Activated gamma-delta T cell treated with anti-CD3 and anti-CD28 coated beads, Interleukin-2, amount 50 U/mL, for 16 hours (primary cell): ENCODE measurements at regions not wholly inside any gene's neighbourhood (a gene's known extent, or its start where the extent isn't known, plus 50 kb on each side); places are given as distances from the start of the nearest gene placed in this dataset.
A peak's percentile ranks its signal among the peaks of the same experiment; 100 is the strongest.

Source experiments
- DNase-seq: peaks from one replicate; pipeline ENCODE4 v3.0.0-alpha.2; 2020; ENCODE audit warnings: low read depth

DNA sequence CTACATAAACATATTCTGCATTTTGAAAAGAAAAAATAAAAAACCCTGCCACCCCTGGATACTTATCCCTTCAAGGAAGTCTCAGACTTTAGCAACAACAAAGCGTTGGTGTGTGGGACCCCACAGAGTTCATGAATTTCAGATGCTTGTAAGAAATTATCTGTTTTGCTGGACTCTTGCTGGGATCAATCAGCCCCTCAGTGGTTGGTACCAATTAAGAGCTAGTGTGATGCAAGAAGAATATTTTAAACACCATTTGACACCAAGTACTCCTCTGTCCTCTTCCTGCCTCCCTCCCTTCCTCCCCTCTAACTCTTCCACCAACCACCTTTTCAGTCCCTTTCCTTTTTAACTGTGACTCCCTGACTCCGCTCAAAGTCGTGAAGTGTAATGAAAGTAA lies 51.5 kb downstream of the SST start:
- no peak for DNase-seq

DNA sequence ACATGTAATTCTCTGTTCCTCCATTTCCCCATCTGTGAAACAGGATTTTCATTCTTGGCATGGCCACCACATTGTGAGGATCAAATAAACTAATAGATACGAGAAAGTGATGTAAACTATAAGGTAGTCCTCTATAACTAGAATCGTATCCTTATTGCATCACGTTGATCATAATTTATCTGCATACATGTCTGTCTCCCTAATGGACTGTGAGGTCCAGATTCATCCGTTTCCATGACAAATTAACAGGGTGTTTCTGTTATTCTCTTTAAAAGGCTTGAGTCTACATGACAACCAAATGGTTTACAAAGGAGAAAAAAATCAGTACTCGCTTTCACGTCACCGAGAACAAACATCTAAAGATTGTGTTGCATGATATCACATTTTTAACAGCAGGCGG lies 53.0 kb downstream of the SST start:
- DNase-seq, result no peak

DNA sequence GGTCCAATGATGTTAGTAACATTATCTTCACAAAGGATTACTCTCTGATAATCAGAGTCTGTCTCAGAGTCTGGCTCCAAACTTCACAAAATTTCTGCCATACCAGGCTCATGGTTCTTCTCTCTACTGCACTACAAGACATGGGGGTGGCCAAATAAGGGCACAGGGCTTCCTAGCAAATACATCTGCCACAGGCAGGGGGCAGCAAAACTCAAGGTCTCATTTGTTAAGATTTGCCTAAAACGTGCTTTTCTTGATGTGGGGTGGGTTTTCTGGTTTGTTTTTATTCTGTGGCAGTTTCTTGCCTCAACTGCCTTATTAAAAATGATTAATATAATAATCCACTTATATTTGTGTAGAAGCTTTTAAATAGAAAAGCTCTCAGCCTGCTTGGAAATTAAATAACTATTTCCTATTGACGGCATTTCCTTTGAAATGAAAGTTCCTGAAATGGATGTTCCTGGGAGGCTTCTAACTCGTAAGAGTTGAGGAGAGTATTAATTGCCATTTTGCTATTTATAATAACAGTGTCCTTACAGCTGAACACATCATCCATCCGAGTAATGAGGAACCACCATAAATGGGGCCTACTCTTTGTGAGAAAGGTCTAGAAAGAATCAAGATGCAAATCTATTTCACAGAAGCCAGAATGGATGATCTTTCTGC lies 53.8 kb downstream of the SST start:
- DNase-seq, result peak; percentile 19

DNA sequence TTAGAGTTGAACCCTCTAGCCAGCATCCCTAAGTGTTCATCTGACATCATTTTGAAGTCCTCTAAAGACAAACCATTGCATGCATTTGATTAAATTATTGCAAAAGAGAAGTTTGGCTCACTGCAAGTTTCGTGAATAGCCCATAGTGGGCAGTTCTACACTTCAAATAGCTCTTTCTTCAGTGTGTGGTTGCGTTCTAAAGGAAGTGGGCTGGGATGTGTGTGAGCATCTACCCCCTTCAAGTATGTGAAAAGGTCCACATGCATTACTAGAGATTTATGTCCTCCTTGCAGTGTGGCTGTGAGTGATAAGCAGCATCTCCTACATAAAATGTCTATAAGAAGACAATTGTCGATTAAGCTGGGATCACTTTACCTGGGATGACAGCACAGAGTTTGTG lies 54.6 kb downstream of the SST start:
- DNase-seq, result no peak

DNA sequence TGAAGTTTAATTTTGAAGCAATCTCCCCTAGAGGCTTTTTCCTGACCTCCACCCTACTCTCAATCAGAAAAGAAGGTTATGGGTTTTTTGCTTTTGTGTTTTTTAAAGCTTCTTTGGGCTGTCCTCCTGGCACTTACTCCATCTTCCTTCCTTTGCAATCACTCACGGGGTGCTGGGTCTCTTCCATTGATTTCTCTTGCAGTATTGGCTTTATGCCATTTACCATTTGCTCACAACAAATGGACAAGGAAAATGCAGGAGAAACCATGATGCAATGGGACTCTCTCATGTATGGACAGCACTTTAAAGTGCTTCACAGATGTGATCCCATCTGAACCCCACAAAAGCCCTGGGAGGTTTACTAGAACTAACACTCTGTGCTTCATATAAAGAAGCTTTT lies 57.5 kb downstream of the SST start:
- no peak for DNase-seq

DNA sequence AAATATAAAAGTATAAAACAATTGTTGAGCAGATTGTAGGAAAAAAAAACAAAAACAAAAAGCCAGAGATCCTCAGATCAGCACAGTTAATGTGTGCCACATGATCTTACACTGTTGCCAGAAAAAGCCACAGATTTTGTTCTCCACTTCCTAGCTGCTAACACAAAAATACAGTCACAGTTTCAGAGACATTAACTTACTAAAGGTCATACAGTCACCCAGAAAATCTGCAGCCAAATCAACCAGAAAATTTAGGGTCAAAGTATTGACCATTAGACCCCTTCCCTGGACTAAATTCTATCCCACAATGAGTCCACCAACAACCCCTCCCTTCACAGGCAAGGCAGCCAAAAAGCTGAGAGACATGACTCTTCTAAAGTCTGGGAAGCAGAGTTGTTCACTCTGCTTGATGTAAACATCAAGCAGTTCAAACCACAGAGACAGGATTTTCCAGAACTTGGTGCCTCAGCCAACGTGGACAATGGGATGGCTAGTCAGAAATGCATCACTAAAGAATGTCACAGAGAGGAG lies 59.1 kb downstream of the SST start:
- DNase-seq, result no peak

DNA sequence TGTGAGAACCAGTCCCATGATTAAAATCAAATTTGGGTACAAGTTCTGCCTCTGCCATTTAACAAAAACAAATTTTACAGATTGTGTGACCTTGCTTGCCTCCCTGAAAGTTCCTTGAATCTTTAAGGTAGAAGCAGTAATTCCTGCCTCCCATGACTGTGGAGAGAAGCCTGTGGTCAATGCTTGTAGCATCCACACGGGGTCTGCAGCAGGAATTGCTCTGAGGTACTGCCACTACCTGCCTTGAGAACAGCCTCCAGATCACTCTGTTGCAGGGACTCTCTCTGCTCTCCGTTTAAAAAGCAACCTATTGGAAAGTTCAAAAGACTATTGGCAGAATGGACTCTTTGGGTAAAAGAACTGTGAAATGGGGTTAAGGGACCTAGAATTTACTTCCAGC lies 75.9 kb downstream of the SST start:
- no peak for DNase-seq

DNA sequence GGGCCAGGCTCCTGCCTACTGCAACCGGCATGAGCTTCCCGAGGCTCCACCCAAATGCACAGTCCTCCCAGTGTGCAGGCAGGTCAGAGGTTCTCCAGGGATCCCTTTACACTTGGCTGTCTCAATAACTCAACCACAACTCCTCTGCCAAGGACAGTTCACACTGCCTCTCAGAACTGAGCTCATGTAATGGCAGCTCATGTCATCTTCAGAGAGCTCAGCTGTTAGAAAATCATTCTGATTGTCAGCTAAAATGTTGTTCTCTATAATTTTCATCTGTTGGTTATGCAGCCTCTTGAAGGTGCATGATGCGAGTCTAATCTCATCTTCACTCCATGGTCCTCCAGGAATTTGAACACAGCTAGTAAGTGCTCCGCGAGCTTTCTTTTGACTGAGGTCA lies 76.7 kb downstream of the SST start:
- DNase-seq, result no peak

DNA sequence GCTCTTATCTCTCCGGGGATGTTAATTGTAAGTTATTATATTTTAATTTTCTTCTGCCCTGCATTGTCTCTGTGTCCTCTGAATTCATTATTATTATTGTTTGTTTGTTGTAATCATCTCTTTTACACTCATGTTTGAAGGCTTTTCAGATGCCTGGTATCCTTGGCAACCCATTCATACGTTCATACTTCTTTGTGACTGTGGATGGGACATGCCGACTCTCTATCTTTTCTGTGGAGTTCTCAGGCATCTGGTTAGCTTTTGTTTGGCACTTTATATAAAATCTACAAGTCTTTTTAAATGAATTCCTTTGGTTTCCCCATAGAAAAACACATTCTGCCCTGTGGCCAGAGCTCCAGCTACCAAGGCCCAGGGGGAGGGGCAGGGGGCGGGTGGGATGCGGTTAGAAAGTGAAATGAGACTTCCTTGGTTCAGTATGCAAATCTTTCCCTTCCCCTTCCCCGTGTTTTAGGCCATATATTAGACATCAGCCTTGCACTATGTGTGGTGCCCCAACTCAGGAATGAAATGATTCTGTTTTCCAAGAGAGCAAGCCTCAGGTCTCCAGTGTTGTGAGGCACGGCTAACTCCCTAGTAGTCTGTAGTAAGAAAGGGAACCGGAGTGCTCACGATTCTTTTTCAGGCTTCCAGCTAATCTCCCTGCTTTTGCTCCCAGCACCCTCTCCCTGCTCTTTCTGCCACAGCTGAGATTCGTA lies 79.2 kb downstream of the SST start:
- no peak for DNase-seq

DNA sequence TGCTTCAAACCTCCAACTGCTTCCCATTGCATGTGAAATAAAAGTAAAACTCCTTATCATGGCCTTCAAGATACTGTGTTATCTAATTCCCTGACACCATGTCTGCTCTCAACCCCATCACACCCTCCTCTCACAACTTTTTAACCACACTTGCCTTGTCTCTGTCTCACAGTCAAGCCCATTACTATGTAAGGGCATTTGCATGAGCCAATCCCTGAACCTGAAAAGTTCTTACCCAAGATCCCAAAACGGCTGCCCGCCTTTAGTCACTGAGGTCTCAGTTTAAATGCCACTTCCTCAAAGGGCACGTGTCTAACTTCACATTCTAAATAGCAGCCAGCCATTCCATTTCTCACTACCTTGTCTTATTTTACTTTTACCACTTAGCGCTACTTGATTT lies 83.1 kb downstream of the SST start:
- DNase-seq, result no peak

DNA sequence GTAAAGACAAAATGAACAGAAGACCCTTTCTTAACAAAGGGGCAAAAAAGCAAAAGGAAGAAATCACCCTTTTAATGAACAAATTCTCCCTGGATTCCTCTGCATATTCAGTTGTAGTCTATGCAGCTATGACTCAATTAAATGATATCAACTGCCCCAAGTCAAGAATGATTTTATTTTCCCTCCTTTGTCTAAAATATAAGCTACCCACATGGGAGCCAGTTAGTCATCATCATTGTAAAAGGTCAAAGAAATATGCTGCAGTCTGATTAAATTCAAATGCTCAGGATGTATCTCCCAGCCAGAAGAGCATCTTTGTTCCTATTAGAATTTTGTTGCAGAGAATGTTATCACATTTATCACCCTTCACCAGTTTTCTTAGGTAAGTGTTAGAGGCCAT lies 84.0 kb downstream of the SST start:
- DNase-seq, result no peak

DNA sequence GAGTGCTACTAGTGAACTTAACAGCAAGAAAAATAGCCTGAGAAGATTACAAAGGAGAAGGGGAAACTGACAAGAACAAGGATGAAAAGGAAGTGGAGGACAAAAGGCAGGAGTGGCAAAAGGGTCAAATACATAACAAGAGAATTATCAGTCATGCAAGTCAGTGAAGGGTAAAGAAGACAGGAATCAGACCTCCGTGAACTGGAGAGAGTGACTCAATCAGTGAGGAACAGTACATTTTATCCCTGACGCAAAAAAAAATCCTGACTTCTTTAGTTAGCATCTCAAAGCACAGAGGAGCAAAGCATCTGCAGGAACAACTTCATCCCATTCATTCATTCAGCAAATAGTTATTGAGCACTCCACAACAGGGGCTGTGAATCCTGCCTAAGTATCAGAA lies 97.8 kb downstream of the SST start:
- DNase-seq, result no peak

DNA sequence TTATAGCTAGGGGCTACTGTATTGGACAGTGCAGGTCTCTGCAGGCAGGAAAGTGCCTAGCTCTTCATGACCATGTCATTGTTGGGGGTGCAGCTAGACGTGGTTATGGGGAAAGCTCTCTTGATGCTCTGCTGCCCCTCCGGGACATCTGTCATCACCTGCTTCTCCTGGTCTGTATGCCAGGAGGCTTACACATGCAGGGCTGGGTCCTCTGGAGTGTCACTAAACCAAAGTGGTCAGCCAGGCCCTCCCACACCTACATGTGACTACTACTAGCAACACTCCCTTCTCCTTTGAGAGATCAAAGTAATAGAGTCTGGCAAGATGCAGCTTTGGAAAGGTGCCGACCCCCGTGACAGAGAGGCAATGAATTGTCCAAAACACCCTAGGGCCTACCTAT lies 98.5 kb downstream of the SST start:
- DNase-seq, result no peak

DNA sequence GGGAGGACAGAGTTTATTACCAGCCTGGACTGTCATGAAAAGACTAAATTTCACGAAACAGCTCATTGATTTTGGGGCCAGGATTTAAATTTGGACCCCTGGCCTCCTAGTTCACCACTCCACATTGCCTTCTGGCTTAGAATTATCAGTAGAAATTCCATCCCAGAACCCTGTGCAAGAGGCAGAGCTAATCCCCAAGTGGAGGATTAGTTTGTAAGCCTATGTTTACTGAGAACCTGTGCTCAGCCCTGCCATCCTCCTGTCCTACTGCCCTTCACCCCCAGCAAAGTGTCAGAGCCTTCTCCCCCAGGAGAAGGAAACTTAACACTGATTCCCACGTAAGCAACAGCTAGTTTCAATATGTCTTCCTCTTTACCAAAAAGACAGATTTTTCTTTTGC lies 99.4 kb downstream of the SST start:
- no peak for DNase-seq

DNA sequence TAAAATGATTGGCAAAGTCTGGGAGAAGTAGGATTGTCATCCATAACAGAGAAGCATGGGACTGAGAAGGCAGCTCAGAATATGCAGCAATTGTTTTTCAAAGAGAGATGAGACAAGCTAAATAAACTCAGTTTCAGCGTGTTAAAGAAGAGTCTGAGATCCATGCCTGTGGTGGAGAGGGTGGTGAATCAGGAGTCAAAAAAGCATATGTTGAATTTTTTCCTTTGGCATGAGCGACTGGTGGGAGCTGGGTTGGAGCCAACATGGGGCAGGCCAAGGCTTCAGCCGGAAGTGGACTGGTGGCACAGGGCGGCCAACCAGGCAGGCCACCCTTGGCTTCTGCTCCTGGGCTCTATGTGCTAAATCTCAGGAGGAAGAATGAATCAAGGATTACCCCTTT lies 102.0 kb downstream of the SST start:
- DNase-seq, result no peak

DNA sequence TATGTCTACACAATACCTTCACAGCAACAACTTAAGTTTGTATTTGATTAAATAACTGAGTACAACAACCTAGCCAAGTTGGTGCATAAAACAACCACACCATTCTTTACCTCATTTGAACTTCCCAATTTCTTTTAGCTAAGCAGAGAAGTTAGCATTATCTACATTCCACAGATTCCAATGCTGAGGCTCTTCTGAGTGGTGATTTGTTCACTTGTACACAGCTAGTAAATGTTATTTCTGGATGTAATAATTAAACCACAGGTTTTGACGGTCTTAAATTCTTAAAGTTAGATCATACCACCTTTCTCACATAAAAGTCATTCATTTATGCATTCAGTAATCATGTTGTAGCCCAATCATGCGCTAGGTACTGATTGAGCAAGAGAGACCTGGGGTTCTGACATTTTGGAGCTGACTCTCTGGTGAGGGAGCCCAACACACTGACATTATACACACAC lies 102.5 kb downstream of the SST start:
- no peak for DNase-seq

DNA sequence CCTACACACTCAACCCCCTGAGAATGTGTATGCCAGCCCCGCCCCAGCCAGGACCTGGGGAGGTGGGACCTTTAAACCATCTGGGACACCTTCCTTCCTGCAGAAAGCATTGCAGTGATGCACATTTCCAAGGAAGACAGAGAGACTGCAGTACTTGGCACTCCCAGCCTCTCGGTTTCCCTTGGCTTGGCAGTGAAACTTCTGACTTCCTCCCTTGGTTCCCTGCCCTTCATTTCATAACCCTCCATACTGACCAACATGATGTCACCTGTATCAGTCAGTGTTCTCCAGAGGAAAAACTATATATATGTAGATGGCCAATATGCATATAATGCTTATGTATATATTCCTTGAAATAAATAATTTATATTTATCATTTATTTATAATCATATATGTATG lies 103.2 kb downstream of the SST start:
- DNase-seq, result no peak

DNA sequence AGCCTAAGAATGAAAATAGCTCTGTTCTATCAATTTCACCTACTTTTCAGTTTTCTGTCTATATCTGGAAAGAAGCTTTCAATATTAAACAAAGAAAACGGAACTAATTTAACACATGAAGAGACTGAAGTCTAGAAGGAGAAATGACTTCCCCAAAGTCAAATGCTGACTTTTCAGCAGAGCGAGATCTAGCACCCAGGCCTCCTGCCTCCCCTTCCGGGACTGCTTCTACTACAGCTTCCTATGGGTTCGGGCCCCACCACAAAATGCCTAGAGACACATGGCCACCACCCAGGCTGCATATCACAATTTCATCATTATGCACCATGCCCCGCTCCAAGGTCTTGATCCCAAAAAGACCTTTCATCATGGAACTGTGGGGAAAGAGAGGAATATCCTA lies 104.5 kb downstream of the SST start:
- DNase-seq, result no peak

DNA sequence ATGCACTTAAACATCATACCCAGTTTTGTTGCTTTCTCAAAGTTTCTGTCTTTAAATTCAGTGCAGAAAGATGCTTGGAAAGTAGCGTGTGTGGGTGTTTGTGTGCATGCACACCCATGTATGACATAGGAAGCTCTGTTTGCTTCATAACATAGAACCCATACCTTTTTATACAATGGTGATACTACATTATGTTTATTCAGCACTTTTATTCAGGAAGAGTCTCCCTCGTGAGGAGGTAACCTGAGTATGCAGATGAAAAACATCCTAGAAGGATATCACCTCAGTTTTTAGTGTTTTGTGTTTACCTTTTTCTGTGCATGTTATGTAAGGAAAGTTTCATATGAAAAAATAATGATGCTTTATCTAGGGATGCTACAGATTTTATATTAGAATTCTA lies 111.2 kb downstream of the SST start:
- no peak for DNase-seq

DNA sequence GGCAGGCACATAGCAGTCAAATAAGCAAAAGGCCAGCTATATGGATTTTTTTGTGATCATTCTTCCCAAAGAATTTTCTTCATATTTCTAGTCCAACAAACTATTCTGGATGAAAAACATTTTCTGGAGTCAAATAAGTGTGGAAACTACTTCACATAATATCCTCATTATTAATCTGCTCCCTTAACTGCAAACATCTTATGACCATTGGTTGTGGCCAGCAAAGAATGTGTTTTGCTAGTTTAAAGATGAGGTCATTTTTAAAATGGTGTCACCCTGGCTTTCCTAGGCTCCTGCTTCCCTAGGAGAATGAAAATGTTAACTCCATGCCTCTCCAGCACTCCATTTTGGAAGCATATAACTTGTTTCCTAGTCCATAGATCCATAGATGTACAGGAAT lies 118.8 kb downstream of the SST start:
- DNase-seq, result no peak

DNA sequence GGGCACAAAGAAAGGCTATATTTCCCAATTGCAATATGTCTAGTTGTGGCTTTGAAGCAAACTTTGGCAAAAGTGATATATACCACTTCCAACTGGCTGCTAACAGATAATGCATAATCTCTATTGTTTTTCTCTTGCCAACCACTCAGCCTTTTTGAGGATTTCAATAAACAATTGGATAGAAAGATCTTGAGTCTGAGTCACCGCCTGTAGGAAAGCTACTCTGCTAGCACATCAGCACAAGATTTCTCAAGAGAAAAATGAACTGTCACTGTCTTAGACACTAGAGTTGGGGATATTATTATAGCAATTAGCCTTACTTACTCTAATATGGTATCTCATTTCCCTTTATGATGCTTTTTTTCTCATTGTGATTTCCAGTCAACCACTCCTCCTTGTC lies 119.7 kb downstream of the SST start:
- no peak for DNase-seq

DNA sequence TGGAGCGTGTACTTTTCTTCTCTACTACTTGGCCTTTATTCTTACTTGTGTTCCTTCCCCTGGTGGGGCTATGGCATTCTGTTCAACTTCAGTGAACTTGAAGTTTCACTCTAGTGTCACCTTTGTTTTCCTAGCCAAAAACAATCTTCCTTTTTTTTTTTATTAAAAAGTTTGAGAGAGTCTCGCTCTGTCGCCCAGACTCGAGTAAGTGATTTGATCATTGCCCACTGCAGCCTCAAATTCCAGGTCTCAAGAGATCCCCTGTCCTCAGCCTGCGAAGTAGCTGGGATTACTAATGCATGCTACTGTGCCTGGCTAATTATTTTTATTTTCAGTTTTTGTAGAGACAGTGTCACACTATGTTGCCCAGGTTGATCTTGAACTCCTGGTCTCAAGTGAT lies 124.8 kb downstream of the SST start:
- DNase-seq, result no peak

DNA sequence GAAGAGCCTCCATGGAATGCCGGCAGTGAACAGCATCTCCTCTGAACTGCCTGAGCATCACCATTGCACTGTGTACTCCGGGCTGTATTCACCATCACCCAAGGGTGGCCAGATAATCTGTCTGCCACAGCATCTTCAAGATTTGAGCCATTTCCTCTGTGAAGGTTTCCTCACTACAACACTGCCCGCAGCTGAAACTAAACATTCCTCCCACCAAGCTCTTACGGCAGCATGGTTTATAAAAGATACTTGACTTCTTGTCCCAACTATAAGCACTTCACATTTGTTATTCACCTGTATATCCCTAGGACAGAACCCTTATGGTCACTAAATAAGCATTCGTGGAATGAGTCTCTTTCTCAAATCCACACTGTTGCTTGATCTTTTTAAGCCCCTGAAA lies 125.9 kb downstream of the SST start:
- no peak for DNase-seq

DNA sequence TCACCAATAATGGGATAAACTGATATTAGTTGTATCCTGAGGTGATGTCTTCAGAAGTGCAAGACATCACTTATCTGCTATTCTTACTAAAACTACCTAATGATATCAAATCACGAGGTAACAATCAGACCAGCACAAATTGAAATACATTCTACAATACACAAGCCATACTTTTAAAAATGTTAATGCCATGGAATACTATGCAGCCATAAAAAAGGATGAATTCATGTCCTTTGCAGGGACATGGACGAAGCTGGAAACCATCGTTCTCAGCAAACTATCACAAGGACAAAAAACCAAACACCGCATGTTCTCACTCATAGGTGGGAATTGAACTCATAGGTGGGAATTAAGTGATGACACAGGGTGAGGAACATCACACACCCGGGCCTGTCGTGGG lies 129.3 kb downstream of the SST start:
- no peak for DNase-seq
